ENCODE measurements at regions not wholly inside any gene's neighbourhood (a gene's known extent, or its start where the extent isn't known, plus 50 kb on each side); places are given as distances from the start of the nearest gene placed in this dataset.

GRCh38 chr14:31970744-31971143, 106.4 kb upstream of the ARHGAP5 start (continued):
- no peak for TF ChIP-seq CHD7 (IDR thresholded peaks at IDR 0.05; ENCODE audit: insufficient replicate concordance, low read length)
- TF ChIP-seq CREB1 (IDR thresholded peaks at IDR 0.05), result no peak
- TF ChIP-seq, protein P1, sequence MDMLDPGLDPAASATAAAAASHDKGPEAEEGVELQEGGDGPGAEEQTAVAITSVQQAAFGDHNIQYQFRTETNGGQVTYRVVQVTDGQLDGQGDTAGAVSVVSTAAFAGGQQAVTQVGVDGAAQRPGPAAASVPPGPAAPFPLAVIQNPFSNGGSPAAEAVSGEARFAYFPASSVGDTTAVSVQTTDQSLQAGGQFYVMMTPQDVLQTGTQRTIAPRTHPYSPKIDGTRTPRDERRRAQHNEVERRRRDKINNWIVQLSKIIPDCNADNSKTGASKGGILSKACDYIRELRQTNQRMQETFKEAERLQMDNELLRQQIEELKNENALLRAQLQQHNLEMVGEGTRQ (IDR thresholded peaks at IDR 0.05; ENCODE audit: low read length), result no peak
- no peak for TF ChIP-seq CBX5 (IDR thresholded peaks at IDR 0.05; ENCODE audit: low read depth, low read length)
- no peak for TF ChIP-seq EP300 (IDR thresholded peaks at IDR 0.05; ENCODE audit: borderline replicate concordance in 1 of 2, low read depth in 2 of 2, low read length in 2 of 2)
- no peak for TF ChIP-seq BRCA1 (IDR thresholded peaks at IDR 0.05; ENCODE audit: low read depth, low read length)
- TF ChIP-seq ATF2 (IDR thresholded peaks at IDR 0.05; ENCODE audit: low read length), result no peak
- no peak for TF ChIP-seq RAD21 (IDR thresholded peaks at IDR 0.05 in 1 of 2, conservative IDR thresholded peaks at IDR 0.05 in 1 of 2; ENCODE audit: low read depth in 2 of 2, low read length in 2 of 2)
- TF ChIP-seq EGR1 (IDR thresholded peaks at IDR 0.05; ENCODE audit: borderline replicate concordance, low read depth, low read length), result no peak

Measured in H1 (cell line).